Gastroesophageal sphincter (tissue), 4 donors: ENCODE measurements at regions not wholly inside any gene's neighbourhood (a gene's known extent, or its start where the extent isn't known, plus 50 kb on each side); places are given as distances from the start of the nearest gene placed in this dataset.

ENCODE experiments used
- ATAC-seq: fragments of 150-250 bp; one replicate; pipeline ENCODE4 v1.9.1; 2016; ENCODE audit warnings: mild to moderate bottlenecking, moderate library complexity
- H3K27ac ChIP-seq, 4 donors: fragments of 200-600 bp; sonication (generic) in 3 of 4; 1 replicate in 3 of 4; 2 replicates in 1 of 4; pipeline ENCODE4 v1.5.1; 2016 to 2019
- H3K27me3 ChIP-seq: fragments of 200-600 bp; sonication (generic); one replicate; pipeline ENCODE4 v1.5.1; 2019
- H3K36me3 ChIP-seq, 2 donors: fragments of 200-600 bp; sonication (generic); one replicate each; pipeline ENCODE4 v1.5.1; 2019; ENCODE audit warnings: control low read depth in 1 of 2
- H3K4me1 ChIP-seq, 3 donors: fragments of 200-600 bp; sonication (generic); 1 replicate in 2 of 3; 2 replicates in 1 of 3; pipeline ENCODE4 v1.5.1; 2016 to 2019; ENCODE audit warnings: control low read depth in 2 of 3
- H3K4me3 ChIP-seq, 2 donors: fragments of 200-600 bp; sonication (generic); one replicate each; pipeline ENCODE4 v1.5.1; 2019; ENCODE audit warnings: mild to moderate bottlenecking in 1 of 2, moderate library complexity in 1 of 2
- H3K9me3 ChIP-seq, 3 donors: fragments of 200-600 bp; sonication (generic); one replicate each; pipeline ENCODE4 v1.5.1; 2017 to 2019; ENCODE audit warnings: control low read depth in 2 of 3
- EP300 ChIP-seq: sonication (generic); formaldehyde crosslinking; IDR thresholded peaks from one replicate; pipeline ENCODE4 v1.6.1; 2017; ENCODE audit warnings: antibody characterized with exemption, mild to moderate bottlenecking
- POLR2A ChIP-seq, 2 donors: fragments of 450-650 bp; IDR thresholded peaks; one replicate each; pipeline ENCODE4 v1.6.1; 2017; ENCODE audit warnings: antibody characterized with exemption in 2 of 2, mild to moderate bottlenecking in 2 of 2, moderate library complexity in 1 of 2
- POLR2AphosphoS5 ChIP-seq: sonication (generic); formaldehyde crosslinking; IDR thresholded peaks from one replicate; pipeline ENCODE4 v1.6.1; 2017; ENCODE audit warnings: antibody characterized with exemption
- WGBS, 2 donors: methylation state at CpG; one replicate each; pipeline ENCODE4 v1.1.5; 2018; ENCODE audit warnings: low coverage in 1 of 2; 5-methylcytosine and 5-hydroxymethylcytosine counted together
- TF ChIP-seq, protein P1 (sequence below), 4 experiments: fragments of 200-600 bp in 2 of 4; fragments of 450-650 bp in 2 of 4; sonication (generic) in 1 of 4; IDR thresholded peaks; one replicate each; pipeline ENCODE4 v1.5.1; 2017 to 2019; ENCODE audit warnings: antibody characterized with exemption in 4 of 4, mild to moderate bottlenecking in 2 of 4, moderate library complexity in 2 of 4

DNA sequence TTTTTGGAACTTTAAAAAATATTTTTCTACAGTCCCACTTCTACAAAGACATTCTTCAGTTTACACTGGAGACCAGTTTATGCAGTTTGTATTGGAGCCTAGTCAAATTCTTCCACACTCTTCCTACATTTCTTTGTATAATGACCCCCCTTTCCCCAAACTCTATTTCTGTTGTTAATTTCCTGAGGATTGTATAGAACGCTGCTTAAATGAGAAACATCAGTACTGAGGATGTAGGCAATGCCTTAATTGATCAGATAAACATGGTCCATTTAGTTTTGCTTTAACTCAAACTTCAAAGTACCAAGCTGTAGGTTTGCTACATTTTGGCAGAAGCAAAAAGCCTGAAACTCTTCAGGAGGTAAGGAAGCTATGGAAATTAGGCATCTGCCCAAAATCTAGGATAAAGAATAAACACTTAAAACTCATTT, 155.5 kb downstream of the SLC7A11 start:
- TF ChIP-seq, protein P1, sequence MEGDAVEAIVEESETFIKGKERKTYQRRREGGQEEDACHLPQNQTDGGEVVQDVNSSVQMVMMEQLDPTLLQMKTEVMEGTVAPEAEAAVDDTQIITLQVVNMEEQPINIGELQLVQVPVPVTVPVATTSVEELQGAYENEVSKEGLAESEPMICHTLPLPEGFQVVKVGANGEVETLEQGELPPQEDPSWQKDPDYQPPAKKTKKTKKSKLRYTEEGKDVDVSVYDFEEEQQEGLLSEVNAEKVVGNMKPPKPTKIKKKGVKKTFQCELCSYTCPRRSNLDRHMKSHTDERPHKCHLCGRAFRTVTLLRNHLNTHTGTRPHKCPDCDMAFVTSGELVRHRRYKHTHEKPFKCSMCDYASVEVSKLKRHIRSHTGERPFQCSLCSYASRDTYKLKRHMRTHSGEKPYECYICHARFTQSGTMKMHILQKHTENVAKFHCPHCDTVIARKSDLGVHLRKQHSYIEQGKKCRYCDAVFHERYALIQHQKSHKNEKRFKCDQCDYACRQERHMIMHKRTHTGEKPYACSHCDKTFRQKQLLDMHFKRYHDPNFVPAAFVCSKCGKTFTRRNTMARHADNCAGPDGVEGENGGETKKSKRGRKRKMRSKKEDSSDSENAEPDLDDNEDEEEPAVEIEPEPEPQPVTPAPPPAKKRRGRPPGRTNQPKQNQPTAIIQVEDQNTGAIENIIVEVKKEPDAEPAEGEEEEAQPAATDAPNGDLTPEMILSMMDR (IDR thresholded peaks at IDR 0.05): no peak
- TF ChIP-seq POLR2AphosphoS5 (no peak), EP300 (no peak), POLR2A (IDR thresholded peaks at IDR 0.05) (no peak)
- H3K27ac ChIP-seq: peak overlapping the region in 2 of 4 donors; percentile 24 to 48
- peaks cover 0 to 21% (median 2%) of the 10 kb centered on the region in 3 donors for H3K4me1 ChIP-seq
- H3K4me3 ChIP-seq: no peak overlapping the region
- 0 to 19% methylated on average over 1 of the region's 1 CpG for WGBS, 2 donors
- no peaks in the 10 kb centered on the region for H3K9me3 ChIP-seq
- H3K36me3 ChIP-seq: no peaks in the 10 kb centered on the region
- H3K27me3 ChIP-seq: no peaks in the 10 kb centered on the region
- no peak for ATAC-seq

DNA sequence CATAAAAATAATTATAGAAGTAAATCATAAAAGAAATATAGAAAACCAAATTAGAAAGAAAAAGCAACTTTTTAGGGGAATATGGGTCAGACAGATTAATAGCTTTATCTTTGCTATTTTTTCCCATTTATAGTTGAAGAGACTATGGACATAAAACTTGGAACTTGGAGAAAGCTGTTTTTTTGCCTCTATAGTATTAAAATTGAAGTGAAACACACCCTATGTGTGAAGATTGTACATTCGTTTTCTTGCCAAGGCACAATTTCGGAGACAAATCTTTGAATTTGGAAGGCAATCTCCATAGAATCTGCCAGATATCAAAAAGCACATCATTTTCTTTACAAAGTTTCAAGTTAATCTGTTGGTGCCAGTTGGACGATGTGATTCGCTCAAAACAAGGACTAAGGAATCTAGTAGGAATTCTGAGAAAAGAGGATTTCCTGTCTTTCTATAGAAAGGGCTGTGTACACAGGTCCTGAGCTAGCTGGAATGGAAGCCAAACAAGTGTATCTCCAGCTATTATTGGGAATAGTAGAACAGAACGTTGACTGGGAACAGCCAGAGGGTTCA, 156.3 kb downstream of the SLC7A11 start:
- Histone ChIP-seq H3K27ac (no peak overlapping the region), H3K9me3 (no peaks in the 10 kb centered on the region), H3K36me3 (no peaks in the 10 kb centered on the region), H3K4me3 (no peak overlapping the region), H3K27me3 (no peaks in the 10 kb centered on the region), H3K4me1 (peaks cover 0 to 20% (median 2%) of the 10 kb centered on the region in 3 donors)
- no peak for ATAC-seq
- no peak for TF ChIP-seq POLR2AphosphoS5
- TF ChIP-seq, protein P1 (IDR thresholded peaks at IDR 0.05): no peak
- no peak for TF ChIP-seq POLR2A (IDR thresholded peaks at IDR 0.05)
- TF ChIP-seq EP300: no peak
- WGBS, 2 donors: 56 to 66% methylated on average over 5 of the region's 5 CpGs

DNA sequence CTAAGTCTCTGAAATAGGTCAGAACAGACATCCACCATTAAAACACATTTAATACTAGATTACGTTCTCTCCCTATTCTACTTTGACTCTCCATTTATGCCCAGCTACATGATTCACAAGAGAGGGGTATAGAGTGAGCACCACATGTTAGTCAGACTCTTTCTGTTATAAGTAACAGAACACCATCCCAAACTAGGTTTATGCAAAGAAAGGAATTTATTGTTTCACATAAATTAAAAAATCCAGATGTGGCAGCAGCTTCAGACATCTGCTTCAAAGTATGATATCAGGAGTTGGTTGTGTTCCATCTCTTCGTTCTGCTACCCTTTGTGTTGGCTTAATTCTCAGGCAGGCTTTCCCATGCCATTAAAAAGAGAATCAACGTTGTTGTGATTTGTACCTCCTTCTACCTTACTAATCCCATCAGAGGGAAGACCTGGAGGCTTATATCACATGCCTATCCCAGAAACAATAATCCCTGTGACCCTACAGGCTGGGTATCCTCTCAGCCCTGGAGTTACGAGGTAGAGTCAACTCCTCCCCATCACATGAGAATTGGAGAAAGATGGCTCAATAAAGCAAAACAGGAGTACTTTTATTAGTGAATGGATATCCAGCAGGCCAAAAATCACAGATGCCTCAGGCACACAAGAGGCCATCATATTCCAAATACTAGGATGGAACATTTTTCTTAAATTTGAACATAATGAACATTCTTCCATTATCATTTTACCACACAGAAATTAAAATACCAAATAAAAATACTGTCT, 163.2 kb downstream of the SLC7A11 start:
- H3K4me1 ChIP-seq: no peaks in the 10 kb centered on the region
- H3K36me3 ChIP-seq: no peaks in the 10 kb centered on the region
- no peaks in the 10 kb centered on the region for H3K27me3 ChIP-seq
- H3K9me3 ChIP-seq: no peaks in the 10 kb centered on the region
- TF ChIP-seq POLR2AphosphoS5: no peak
- no peak for TF ChIP-seq EP300
- TF ChIP-seq, protein P1 (IDR thresholded peaks at IDR 0.05): no peak
- TF ChIP-seq POLR2A (IDR thresholded peaks at IDR 0.05): no peak
- H3K27ac ChIP-seq: no peak overlapping the region
- 79 to 84% methylated on average over 4 of the region's 4 CpGs for WGBS, 2 donors
- ATAC-seq: no peak
- H3K4me3 ChIP-seq: no peak overlapping the region

DNA sequence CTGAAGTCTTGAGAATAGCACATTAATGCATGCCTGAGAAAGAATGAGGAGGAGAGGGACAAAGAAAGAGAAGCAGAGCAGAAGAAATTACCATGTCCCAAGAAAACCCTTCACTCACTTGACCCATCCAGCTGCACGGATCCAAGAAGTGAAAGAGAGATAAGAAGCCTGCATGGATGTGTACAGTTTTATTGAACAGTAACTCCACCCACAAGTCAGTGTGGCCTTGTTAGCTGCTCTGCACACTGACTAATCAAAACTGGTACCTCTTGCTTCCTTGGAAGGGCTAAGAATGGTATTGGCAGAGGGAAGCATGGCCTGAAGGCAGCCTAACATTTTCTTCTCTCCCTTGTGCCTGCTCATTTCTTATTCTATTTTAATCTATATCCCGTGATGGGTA, 163.9 kb downstream of the SLC7A11 start:
- Histone ChIP-seq H3K4me1 (no peaks in the 10 kb centered on the region), H3K4me3 (no peak overlapping the region), H3K27ac (no peak overlapping the region), H3K36me3 (no peaks in the 10 kb centered on the region), H3K9me3 (no peaks in the 10 kb centered on the region), H3K27me3 (no peaks in the 10 kb centered on the region)
- ATAC-seq: no peak
- 74 to 83% methylated on average over 1 to 2 of the region's 2 CpGs for WGBS, 2 donors
- TF ChIP-seq EP300: no peak
- no peak for TF ChIP-seq POLR2AphosphoS5
- TF ChIP-seq POLR2A (IDR thresholded peaks at IDR 0.05): no peak
- TF ChIP-seq, protein P1 (IDR thresholded peaks at IDR 0.05): no peak

DNA sequence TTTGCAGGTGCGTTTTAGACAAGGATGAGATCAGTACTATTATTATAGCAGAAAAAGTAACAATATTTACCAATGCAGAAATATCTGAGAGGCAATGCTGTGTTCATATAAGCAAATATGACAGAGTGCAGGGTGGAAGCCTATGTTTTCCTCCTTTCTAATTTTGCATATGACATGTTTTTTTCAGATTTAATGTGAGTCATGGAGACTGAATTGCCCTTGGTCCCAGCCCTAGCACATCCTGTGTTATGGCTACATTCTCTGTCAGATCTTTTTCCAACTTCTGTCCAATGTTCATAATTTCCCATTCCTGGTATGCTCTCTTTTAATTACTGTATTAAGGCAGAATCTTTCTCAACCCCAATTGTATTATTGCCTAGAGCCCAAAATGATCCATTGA, 165.6 kb downstream of the SLC7A11 start:
- WGBS, 2 donors: 82 to 100% methylated on average over 1 of the region's 1 CpG
- no peak overlapping the region for H3K4me3 ChIP-seq
- no peak for ATAC-seq

More for the DNA sequence above, 165.6 kb downstream of the SLC7A11 start:
- TF ChIP-seq, protein P1 (IDR thresholded peaks at IDR 0.05): no peak
- TF ChIP-seq EP300: no peak
- no peak for TF ChIP-seq POLR2AphosphoS5
- TF ChIP-seq POLR2A (IDR thresholded peaks at IDR 0.05): no peak
- H3K4me1 ChIP-seq: no peaks in the 10 kb centered on the region
- no peaks in the 10 kb centered on the region for H3K9me3 ChIP-seq
- no peak overlapping the region for H3K27ac ChIP-seq
- H3K27me3 ChIP-seq: no peaks in the 10 kb centered on the region
- H3K36me3 ChIP-seq: no peaks in the 10 kb centered on the region
